GM18505 (cell line): ENCODE measurements at regions not wholly inside any gene's neighbourhood (a gene's known extent, or its start where the extent isn't known, plus 50 kb on each side); places are given as distances from the start of the nearest gene placed in this dataset.

Source experiments
- ATAC-seq: cut with Tn5 transposase; IDR thresholded peaks from one replicate; pipeline ENCODE4 v1.9.1; 2021; ENCODE audit not compliant: unreplicated experiment
- POLR2A ChIP-seq: IDR thresholded peaks from 4 replicates; pipeline ENCODE4 v1.6.1; 2011; ENCODE audit warnings: borderline replicate concordance; ENCODE audit not compliant: insufficient read depth, insufficient read length; ENCODE audit errors: extremely low read depth

GRCh38 chr1:99123936-99124335, 119.3 kb upstream of the PLPPR5 start:
- ATAC-seq, result no peak

DNA sequence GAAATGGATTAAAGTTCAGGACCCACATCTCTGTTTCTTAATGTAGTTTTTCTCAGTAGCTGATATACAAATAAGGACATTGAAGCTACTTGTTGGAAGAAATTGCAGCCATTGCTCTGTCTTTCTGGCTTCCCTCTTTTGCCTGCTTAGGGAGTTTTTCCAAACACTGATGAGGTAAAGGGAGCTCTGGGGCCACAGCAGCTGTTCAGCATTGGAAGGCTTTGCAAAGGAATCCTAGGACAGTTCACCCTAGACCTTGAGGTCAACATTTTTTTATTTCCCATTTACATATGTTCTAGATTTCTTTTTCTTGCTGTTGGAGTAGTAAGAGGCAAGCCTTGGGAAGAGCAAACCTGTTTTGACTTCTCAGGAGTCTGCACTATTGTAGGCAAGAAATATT, 126.9 kb upstream of the PLPPR5 start:
- TF ChIP-seq POLR2A, result no peak
- ATAC-seq, result no peak

More at GRCh38 chr1:99123936-99124335, 119.3 kb upstream of the PLPPR5 start:
- no peak for TF ChIP-seq POLR2A

DNA sequence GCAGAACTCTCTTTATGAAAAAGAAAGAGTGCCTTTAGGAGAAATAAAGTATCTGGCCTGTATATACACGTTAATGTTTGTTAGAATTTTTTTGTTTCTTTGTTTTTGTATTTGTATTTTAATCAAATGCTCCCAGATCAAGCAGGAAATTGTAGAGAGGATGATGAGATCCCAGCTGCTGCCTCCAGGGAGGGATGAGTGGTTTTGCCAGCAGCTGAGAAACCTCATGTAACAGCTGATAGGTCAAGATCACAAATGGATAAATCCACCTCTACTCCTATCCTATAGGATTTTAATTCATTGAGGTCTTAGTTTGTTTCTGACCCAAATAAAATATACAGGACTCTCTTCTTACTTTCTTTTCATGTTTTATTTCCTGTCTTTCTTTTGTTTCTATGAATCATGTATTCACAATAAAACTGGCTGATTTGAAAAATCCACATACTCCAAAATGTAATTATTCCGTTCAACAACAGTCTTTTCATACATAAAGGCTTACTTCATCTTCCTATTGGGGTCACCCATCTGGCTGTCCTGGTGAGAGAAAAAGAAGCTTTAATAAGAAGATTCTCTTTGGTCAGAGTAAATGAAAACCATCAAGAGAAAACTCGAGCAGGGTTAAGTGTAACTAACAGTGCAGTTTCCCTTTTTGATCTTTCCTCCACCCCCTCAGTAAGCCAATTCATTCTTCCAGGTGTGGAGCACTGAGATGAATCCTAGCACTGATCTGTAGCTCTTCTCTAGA, 129.3 kb upstream of the PLPPR5 start:
- ATAC-seq, result no peak

DNA sequence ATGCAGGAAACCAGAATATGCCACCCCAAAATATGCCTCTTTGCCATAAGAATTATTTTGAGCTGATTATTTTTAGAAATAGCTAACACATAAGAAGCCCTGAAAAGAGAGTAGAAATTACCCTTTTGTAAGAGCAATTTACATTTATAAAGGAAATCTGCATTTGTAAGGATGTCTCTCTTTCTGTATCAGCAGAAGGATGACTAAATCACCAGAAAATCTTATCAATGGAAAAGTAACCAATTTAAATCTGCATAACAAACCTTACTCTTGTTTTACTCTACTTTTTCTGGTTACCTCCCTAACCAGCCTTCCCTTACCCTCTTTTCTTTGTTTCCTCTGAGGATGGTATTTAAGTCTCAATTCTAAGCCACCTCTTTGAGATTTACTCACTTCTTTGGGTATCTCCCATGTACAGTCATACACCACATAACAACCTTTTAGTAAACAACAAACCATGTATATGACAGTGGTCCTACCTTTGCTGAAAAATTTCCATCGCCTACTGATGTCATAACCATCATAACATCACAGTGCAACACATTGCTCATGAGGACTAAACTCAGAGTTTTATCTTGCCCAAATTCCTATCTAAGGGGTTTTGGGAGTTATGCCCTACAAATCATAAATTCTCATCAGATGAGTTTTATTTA, 126.6 kb upstream of the PLPPR4 start:
- no peak for TF ChIP-seq POLR2A
- no peak for ATAC-seq

More for the DNA sequence above, 129.3 kb upstream of the PLPPR5 start:
- TF ChIP-seq POLR2A, result no peak

GRCh38 chr1:99139876-99140275, 124.4 kb upstream of the PLPPR4 start:
- no peak for TF ChIP-seq POLR2A
- no peak for ATAC-seq

GRCh38 chr1:99146129-99146848, 118.0 kb upstream of the PLPPR4 start:
- TF ChIP-seq POLR2A, result no peak
- no peak for ATAC-seq

- no peak for TF ChIP-seq POLR2A
- no peak for ATAC-seq
Observed at GRCh38 chr1:99149952-99150351, 114.3 kb upstream of the PLPPR4 start.

GRCh38 chr1:99152132-99152531, 112.2 kb upstream of the PLPPR4 start:
- no peak for TF ChIP-seq POLR2A
- no peak for ATAC-seq

GRCh38 chr1:99163671-99164070, 100.6 kb upstream of the PLPPR4 start:
- TF ChIP-seq POLR2A, result no peak
- ATAC-seq, result no peak

DNA sequence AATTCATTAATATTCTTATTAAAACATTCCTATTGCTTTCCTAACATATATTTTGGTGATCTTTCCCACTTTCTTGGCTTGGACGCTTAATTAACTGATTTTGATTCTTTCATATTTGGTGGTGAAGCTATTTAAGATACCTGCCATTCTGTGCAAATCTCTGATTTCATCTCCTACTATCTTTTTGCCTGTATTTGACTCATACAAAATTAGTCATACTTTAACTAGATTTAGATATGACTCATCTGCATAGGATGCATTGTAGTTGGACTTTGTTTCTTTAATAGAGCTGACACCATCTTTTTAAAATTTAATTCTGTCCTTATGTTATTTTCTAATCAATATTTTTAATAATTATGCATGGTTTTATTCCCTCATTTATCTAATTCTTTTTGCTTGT, 93.8 kb upstream of the PLPPR4 start:
- peak; percentile 74 for ATAC-seq
- TF ChIP-seq POLR2A, result no peak

DNA sequence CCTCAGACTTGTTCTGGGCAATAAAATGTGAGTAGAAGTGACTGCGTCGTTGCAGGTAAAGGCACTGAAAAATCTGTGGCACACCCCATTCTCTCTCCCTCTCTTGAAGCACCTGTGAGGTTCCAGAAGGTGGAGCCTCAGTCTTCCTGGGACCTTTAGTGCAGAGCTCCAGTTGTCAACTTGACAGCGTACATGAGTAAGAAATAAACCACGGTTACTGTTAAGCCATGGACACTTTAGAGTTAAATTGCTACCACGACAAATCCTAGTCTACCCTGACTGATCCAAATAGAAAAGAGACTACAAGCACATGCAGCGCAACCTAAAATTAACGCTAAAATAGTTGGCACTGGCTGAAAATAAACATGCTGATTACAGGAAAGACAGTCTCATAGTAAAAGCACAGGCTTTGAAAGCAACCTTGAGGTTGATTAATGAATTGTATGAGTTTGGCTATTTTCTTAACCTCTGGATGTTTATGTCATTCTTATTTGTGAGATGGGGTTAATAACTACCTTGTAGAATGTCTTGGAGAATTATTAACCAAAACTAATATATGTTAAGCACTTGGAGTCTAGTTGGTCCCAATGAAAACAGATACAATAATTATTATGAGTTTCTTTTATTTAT, 93.0 kb upstream of the PLPPR4 start:
- no peak for ATAC-seq
- no peak for TF ChIP-seq POLR2A

- ATAC-seq, result no peak
- TF ChIP-seq POLR2A, result no peak
Observed at GRCh38 chr1:99173282-99173681, 91.0 kb upstream of the PLPPR4 start.

DNA sequence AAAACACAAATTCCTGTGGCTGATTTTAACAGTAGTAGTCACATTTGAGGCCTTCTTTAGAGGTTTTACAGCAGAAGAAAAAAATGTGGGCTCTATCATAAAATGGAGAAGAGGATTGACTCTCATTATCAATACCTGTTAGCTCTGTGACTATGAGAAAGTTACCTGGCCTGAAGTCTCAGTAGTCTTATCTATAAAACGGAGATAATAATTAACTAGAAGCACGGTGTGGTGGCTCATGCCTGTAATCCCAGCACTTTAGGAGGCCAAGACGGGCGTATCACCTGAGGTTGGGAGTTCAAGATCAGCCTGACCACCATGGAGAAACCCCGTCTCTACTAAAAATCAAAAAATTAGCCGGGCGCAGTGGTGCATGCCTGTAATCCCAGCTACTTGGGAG, 90.4 kb upstream of the PLPPR4 start:
- no peak for ATAC-seq
- no peak for TF ChIP-seq POLR2A
